WTC11 (cell line): ENCODE measurements at regions not wholly inside any gene's neighbourhood (a gene's known extent, or its start where the extent isn't known, plus 50 kb on each side); places are given as distances from the start of the nearest gene placed in this dataset.

Source experiments
- ATAC-seq: fragments of 200-7000 bp; cut with Tn5 transposase; 2 replicates; pipeline ENCODE4 v1.10.0; 2021; ENCODE audit warnings: mild to moderate bottlenecking, moderate library complexity
- CTCF ChIA-PET: fragments of 300-600 bp; sonication (Branson Sonifier 250); formaldehyde crosslinking; loops from one replicate; lab custom pipeline; 2021; ENCODE audit warnings: antibody characterized with exemption; lab: Charles Lee
- POLR2A ChIA-PET: fragments of 350-600 bp; sonication (Branson Sonifier 250); formaldehyde crosslinking; loops from one replicate; lab custom pipeline; 2021; ENCODE audit warnings: antibody characterized with exemption; lab: Charles Lee
- DNase-seq: peaks from one replicate; pipeline ENCODE4 v3.0.0; 2021; ENCODE audit warnings: low spot score
- H3K27ac Mint-ChIP-seq: 2 replicates; pipeline ENCODE4 v1.8.0; 2021; ENCODE audit warnings: mixed read lengths
- H3K27me3 Mint-ChIP-seq: 2 replicates; pipeline ENCODE4 v1.8.0; 2021; ENCODE audit warnings: low read depth, mild to moderate bottlenecking, moderate library complexity, mixed read lengths
- H3K36me3 Mint-ChIP-seq: 2 replicates; pipeline ENCODE4 v1.8.0; 2021; ENCODE audit warnings: mixed read lengths
- H3K4me1 Mint-ChIP-seq: 2 replicates; pipeline ENCODE4 v1.8.0; 2022; ENCODE audit warnings: mixed read lengths
- H3K4me3 Mint-ChIP-seq: 2 replicates; pipeline ENCODE4 v1.8.0; 2021; ENCODE audit warnings: mild to moderate bottlenecking, moderate library complexity, mixed read lengths
- H3K9me3 Mint-ChIP-seq: 2 replicates; pipeline ENCODE4 v1.8.0; 2021; ENCODE audit warnings: mixed read lengths
- AFF4 ChIP-seq: sonication (generic); formaldehyde crosslinking; IDR thresholded peaks from 2 replicates; pipeline ENCODE4 v1.8.1; 2023; ENCODE audit warnings: mild to moderate bottlenecking, missing genetic modification reagents, borderline replicate concordance
- ATF2 ChIP-seq: sonication (generic); formaldehyde crosslinking; IDR thresholded peaks from 2 replicates; pipeline ENCODE4 v1.8.1; 2022; ENCODE audit warnings: low read depth, missing genetic modification reagents, borderline replicate concordance
- ATF6 ChIP-seq: sonication (generic); formaldehyde crosslinking; IDR thresholded peaks from 2 replicates; pipeline ENCODE4 v1.8.1; 2023; ENCODE audit warnings: mild to moderate bottlenecking, missing genetic modification reagents
- E2F5 ChIP-seq: sonication (generic); formaldehyde crosslinking; IDR thresholded peaks from 2 replicates; pipeline ENCODE4 v1.8.1; 2022; ENCODE audit warnings: mild to moderate bottlenecking, moderate library complexity, missing genetic modification reagents
- FOXP1 ChIP-seq: sonication (generic); formaldehyde crosslinking; IDR thresholded peaks from 2 replicates; pipeline ENCODE4 v1.8.0; 2022; ENCODE audit warnings: missing genetic modification reagents, mild to moderate bottlenecking, moderate library complexity, borderline replicate concordance
- IRF2 ChIP-seq: sonication (generic); formaldehyde crosslinking; IDR thresholded peaks from 2 replicates; pipeline ENCODE4 v1.8.0; 2022; ENCODE audit warnings: low read depth, missing genetic modification reagents, borderline replicate concordance
- MAX ChIP-seq: sonication (generic); formaldehyde crosslinking; IDR thresholded peaks from 2 replicates; pipeline ENCODE4 v1.8.0; 2022; ENCODE audit warnings: mild to moderate bottlenecking, missing genetic modification reagents
- PRDM15 ChIP-seq: sonication (generic); formaldehyde crosslinking; IDR thresholded peaks from 2 replicates; pipeline ENCODE4 v1.8.0; 2022; ENCODE audit warnings: missing genetic modification reagents
- TCF7 ChIP-seq: sonication (generic); formaldehyde crosslinking; IDR thresholded peaks from 2 replicates; pipeline ENCODE4 v1.8.0; 2022; ENCODE audit warnings: mild to moderate bottlenecking, low read depth, missing genetic modification reagents, moderate library complexity
- TEAD4 ChIP-seq: sonication (generic); formaldehyde crosslinking; IDR thresholded peaks from 2 replicates; pipeline ENCODE4 v1.8.0; 2022; ENCODE audit warnings: mild to moderate bottlenecking, missing genetic modification reagents
- ZNF232 ChIP-seq: sonication (generic); formaldehyde crosslinking; IDR thresholded peaks from 2 replicates; pipeline ENCODE4 v1.8.0; 2022; ENCODE audit warnings: mild to moderate bottlenecking, missing genetic modification reagents
- ZNF671 ChIP-seq: fragments of 250-450 bp; sonication (Bioruptor Pico); IDR thresholded peaks from 2 replicates; pipeline ENCODE4 v1.8.0; 2021; ENCODE audit warnings: mild to moderate bottlenecking
- TF ChIP-seq, protein P1 (sequence below): sonication (generic); formaldehyde crosslinking; conservative IDR thresholded peaks from 2 replicates; pipeline ENCODE4 v1.8.1; 2022; ENCODE audit warnings: mild to moderate bottlenecking, missing genetic modification reagents

- H3K4me3 Mint-ChIP-seq, result no peak overlapping the region
- H3K36me3 Mint-ChIP-seq, result no peaks in the 10 kb centered on the region
- H3K4me1 Mint-ChIP-seq, result peaks cover 25% of the 10 kb centered on the region
- ATAC-seq, result no peak
- H3K27me3 Mint-ChIP-seq, result no peaks in the 10 kb centered on the region
- TF ChIP-seq TEAD4 (CRISPR knock-in tag) (no peak), ATF6 (CRISPR knock-in tag) (no peak), FOXP1 (no peak), ATF2 (CRISPR knock-in tag) (no peak), TCF7 (CRISPR knock-in tag) (no peak), PRDM15 (CRISPR knock-in tag) (no peak), ZNF232 (CRISPR knock-in tag) (no peak), ZNF671 (CRISPR knock-in tag) (no peak), IRF2 (CRISPR knock-in tag) (no peak), AFF4 (no peak), E2F5 (CRISPR knock-in tag) (no peak)
- TF ChIP-seq, protein P1, sequence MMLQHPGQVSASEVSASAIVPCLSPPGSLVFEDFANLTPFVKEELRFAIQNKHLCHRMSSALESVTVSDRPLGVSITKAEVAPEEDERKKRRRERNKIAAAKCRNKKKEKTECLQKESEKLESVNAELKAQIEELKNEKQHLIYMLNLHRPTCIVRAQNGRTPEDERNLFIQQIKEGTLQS, result no peak
- CTCF ChIA-PET, result no interaction called here
- no peak for DNase-seq
- H3K9me3 Mint-ChIP-seq, result peaks cover 5% of the 10 kb centered on the region
- POLR2A ChIA-PET, result no interaction called here
- no peak overlapping the region for H3K27ac Mint-ChIP-seq
Measured at GRCh38 chr5:30447431-30447830, 746.1 kb upstream of the CDH6 start.

- POLR2A ChIA-PET, result no interaction called here
- Mint-ChIP-seq H3K27ac (no peak overlapping the region), H3K4me3 (no peak overlapping the region)
- no peak for DNase-seq
- TF ChIP-seq AFF4 (no peak), MAX (CRISPR knock-in tag) (no peak)
- TF ChIP-seq, all 79 proteins: peak for 0
- Mint-ChIP-seq H3K9me3 (peaks cover 14% of the 10 kb centered on the region), H3K27me3 (no peaks in the 10 kb centered on the region), H3K36me3 (peaks cover 7% of the 10 kb centered on the region; the same call in 1 of the 2 replicates), H3K4me1 (peaks cover 25% of the 10 kb centered on the region)
- CTCF ChIA-PET, result no interaction called here
- no peak for ATAC-seq
Measured at GRCh38 chr5:30446456-30446855, 747.0 kb upstream of the CDH6 start.
